ENCODE measurements at regions not wholly inside any gene's neighbourhood (a gene's known extent, or its start where the extent isn't known, plus 50 kb on each side); places are given as distances from the start of the nearest gene placed in this dataset.

DNA sequence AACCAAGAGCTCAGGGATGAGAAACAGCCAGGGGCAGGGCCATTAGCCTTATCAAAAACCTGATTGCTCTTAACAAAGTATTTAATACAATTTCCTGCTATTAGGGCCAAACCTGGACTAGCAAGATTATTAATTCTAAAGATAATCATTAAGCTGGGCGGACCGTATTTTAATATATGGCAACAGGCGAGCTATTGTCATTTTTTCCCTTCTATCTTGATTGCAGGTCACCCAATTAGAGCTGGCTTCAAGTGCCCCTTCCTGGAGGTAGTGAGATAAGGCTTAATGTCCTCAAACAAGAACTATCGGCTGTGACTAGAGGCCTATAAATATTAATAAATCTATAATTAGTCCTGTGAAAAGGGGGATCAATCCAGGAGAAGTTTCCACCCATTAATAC is 66.0 kb upstream of the BLCAP start:
- H3K27ac ChIP-seq (ENCODE audit: low read depth, low read length): no peak overlapping the region
- no peaks in the 10 kb centered on the region for H3K4me1 ChIP-seq (ENCODE audit: control insufficient read depth, insufficient read depth, low read length)
- no peaks in the 10 kb centered on the region for H3K9me3 ChIP-seq (ENCODE audit: control insufficient read depth, low read length)
- no peak overlapping the region for H3K4me3 Mint-ChIP-seq
- no peaks in the 10 kb centered on the region for H3K27me3 ChIP-seq (ENCODE audit: control insufficient read depth, insufficient read depth, low read length, poor library complexity, severe bottlenecking)
- no peak for DNase-seq
- H3K27me3 Mint-ChIP-seq (ENCODE audit: insufficient read depth): peaks cover 6% of the 10 kb centered on the region
- no peak overlapping the region for H3K9ac ChIP-seq (ENCODE audit: extremely low read depth, low read length, poor library complexity, severe bottlenecking)
- no peaks in the 10 kb centered on the region for H3K36me3 Mint-ChIP-seq (ENCODE audit: low read depth)
- H3K9me3 Mint-ChIP-seq: no peaks in the 10 kb centered on the region
- H3K4me3 ChIP-seq (ENCODE audit: low read length): no peak overlapping the region
- no peaks in the 10 kb centered on the region for H3K36me3 ChIP-seq (ENCODE audit: control insufficient read depth, insufficient read depth, low read length)
- H3K4me1 Mint-ChIP-seq: peaks cover 2% of the 10 kb centered on the region
- 87 to 93% methylated on average over 3 of the region's 4 CpGs for WGBS, 2 experiments (ENCODE audit: insufficient coverage in 1 of 2, insufficient read length in 1 of 2)
- TF ChIP-seq CTCF (conservative IDR thresholded peaks at IDR 0.05): no peak
- H3K27ac Mint-ChIP-seq: no peak overlapping the region

DNA sequence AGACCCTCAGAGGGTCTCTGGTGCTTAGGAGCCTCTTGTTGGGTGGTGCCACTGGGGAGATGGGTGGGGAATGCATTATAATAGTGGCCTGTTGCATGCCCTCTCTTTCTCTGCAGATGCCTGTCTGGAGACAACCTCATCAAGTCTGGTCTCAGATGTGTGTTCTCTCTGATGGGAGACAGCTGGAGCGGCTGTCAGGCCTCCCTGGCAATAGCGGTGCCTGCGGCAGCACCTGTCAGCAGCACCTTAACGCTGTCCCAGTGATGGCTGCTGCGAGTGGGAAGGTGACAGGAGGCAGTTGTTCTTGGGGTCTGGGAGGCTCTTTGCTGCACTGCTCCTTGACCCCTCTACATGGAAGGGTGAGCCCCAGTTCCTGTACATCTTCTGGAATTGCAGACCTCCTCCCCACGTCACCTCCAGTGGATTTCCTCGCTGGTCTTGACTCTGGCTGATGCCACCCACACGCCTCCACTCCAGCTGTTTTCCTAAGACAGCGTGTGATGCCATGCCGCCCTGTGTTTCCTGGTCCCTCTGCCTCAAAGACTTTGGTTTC is 63.3 kb upstream of the BLCAP start:
- no peak overlapping the region for H3K4me3 ChIP-seq (ENCODE audit: low read length)
- H3K9ac ChIP-seq (ENCODE audit: extremely low read depth, low read length, poor library complexity, severe bottlenecking): no peak overlapping the region
- H3K27ac ChIP-seq (ENCODE audit: low read depth, low read length): no peak overlapping the region
- H3K9me3 Mint-ChIP-seq: peaks cover 4% of the 10 kb centered on the region
- no peaks in the 10 kb centered on the region for H3K36me3 Mint-ChIP-seq (ENCODE audit: low read depth)
- no peak overlapping the region for H3K27ac Mint-ChIP-seq
- WGBS, 2 experiments (ENCODE audit: insufficient coverage in 1 of 2, insufficient read length in 1 of 2): 95% methylated on average over 9 to 10 of the region's 10 CpGs
- H3K27me3 Mint-ChIP-seq (ENCODE audit: insufficient read depth): peaks cover 4% of the 10 kb centered on the region
- no peak for TF ChIP-seq CTCF (conservative IDR thresholded peaks at IDR 0.05)
- no peak overlapping the region for H3K4me3 Mint-ChIP-seq
- H3K27me3 ChIP-seq (ENCODE audit: control insufficient read depth, insufficient read depth, low read length, poor library complexity, severe bottlenecking): no peaks in the 10 kb centered on the region
- no peaks in the 10 kb centered on the region for H3K4me1 ChIP-seq (ENCODE audit: control insufficient read depth, insufficient read depth, low read length)
- H3K36me3 ChIP-seq (ENCODE audit: control insufficient read depth, insufficient read depth, low read length): no peaks in the 10 kb centered on the region
- no peaks in the 10 kb centered on the region for H3K4me1 Mint-ChIP-seq
- no peaks in the 10 kb centered on the region for H3K9me3 ChIP-seq (ENCODE audit: control insufficient read depth, low read length)
- no peak for DNase-seq

DNA sequence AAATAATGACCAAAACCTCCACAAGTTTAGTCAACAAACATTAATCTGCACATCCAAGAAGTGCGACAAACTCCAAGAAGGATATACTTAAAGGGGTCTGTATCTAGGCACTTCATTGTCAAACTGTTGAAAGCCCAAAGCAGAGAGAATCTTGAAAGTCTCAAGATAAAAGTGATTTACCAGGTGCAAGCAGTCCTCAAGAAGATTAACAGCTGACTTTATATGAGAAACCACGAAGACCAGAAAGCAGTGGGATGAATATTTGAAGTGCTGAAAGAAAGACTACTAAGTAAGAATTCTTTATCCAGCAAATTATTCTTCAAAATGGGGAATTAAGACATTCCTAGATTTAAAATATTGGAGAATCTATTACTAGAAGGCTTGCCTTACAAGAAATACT is 58.4 kb upstream of the BLCAP start:
- Mint-ChIP-seq H3K27me3 (ENCODE audit: insufficient read depth) (peaks cover 6% of the 10 kb centered on the region), H3K27ac (no peak overlapping the region), H3K9me3 (peaks cover 5% of the 10 kb centered on the region), H3K36me3 (ENCODE audit: low read depth) (no peaks in the 10 kb centered on the region), H3K4me1 (peaks cover 4% of the 10 kb centered on the region), H3K4me3 (no peak overlapping the region)
- no peak overlapping the region for H3K9ac ChIP-seq (ENCODE audit: extremely low read depth, low read length, poor library complexity, severe bottlenecking)
- H3K9me3 ChIP-seq (ENCODE audit: control insufficient read depth, low read length): no peaks in the 10 kb centered on the region
- WGBS, 2 experiments (ENCODE audit: insufficient coverage in 1 of 2, insufficient read length in 1 of 2): 94 to 95% methylated on average over 2 of the region's 2 CpGs
- no peak for TF ChIP-seq CTCF (conservative IDR thresholded peaks at IDR 0.05)
- DNase-seq: no peak
- H3K4me1 ChIP-seq (ENCODE audit: control insufficient read depth, insufficient read depth, low read length): no peaks in the 10 kb centered on the region
- H3K4me3 ChIP-seq (ENCODE audit: low read length): no peak overlapping the region
- no peaks in the 10 kb centered on the region for H3K27me3 ChIP-seq (ENCODE audit: control insufficient read depth, insufficient read depth, low read length, poor library complexity, severe bottlenecking)
- H3K36me3 ChIP-seq (ENCODE audit: control insufficient read depth, insufficient read depth, low read length): no peaks in the 10 kb centered on the region
- H3K27ac ChIP-seq (ENCODE audit: low read depth, low read length): no peak overlapping the region
